ENCODE measurements at regions not wholly inside any gene's neighbourhood (a gene's known extent, or its start where the extent isn't known, plus 50 kb on each side); places are given as distances from the start of the nearest gene placed in this dataset.

- CTCF ChIA-PET = no interaction called here
- POLR2A ChIA-PET = no interaction called here
Observed at GRCh38 chr15:69954666-69955065, 143.1 kb downstream of the TLE3 start.

DNA sequence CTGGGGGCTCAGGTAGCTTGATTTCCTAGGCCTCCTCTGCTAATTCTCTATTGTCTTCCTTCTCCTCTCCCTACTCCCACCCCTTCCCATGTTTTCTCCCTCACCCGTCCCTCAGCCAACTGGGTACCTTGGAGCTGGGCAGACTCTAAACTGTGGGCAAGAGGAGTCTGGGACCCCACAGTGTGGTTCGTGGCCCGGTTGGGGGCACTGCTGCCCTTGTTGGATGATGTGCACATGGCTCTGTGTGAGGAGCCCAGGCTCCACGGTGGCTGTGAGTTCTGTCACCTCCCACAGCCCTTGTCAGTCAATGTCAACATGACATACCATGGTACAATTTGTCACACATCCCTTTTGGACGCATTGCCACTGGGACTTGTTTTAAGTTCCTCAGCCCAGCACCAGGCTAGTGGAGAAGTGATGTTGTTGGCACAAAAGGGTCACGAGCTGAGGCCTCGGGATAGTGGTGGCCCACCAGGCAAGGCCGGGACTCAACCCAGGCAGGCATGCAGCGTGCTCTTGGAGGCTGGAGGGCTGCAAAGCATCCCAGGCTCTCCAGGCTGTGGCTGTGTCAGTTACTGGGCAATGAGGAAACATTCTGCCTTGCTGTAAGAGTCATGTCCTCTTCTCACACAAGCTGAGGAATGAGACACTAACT is 142.3 kb downstream of the TLE3 start:
- POLR2A ChIA-PET = no interaction called here
- CTCF ChIA-PET = no interaction called here

GRCh38 chr15:69956417-69956816 is 141.3 kb downstream of the TLE3 start:
- ChIA-PET CTCF (interaction anchor here (0.6 kb wide), 1 partner anchor 255 kb away, joined by 3 read pairs; no protein-coding TSS in a partner anchor), POLR2A (no interaction called here)

DNA sequence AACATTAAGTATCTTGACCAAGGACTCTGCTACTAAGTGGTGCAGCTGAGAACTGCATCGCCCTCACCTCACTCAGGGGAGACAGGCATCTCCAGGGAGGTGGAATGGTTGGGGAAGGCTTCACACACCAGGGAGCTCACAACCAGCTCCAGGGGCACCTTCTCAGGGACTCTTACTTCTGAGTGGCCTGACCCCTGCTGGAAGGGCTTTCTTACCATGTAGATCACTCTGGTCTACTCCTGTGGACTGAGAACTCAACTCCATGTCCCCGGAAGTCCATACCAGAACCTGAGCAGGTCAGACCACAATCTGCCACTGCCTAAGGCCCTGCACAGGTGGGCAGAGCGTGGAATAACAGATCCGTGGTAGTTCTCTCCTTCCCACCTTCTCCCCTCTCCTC is 140.5 kb downstream of the TLE3 start:
- ChIA-PET CTCF (no interaction called here), POLR2A (no interaction called here)

DNA sequence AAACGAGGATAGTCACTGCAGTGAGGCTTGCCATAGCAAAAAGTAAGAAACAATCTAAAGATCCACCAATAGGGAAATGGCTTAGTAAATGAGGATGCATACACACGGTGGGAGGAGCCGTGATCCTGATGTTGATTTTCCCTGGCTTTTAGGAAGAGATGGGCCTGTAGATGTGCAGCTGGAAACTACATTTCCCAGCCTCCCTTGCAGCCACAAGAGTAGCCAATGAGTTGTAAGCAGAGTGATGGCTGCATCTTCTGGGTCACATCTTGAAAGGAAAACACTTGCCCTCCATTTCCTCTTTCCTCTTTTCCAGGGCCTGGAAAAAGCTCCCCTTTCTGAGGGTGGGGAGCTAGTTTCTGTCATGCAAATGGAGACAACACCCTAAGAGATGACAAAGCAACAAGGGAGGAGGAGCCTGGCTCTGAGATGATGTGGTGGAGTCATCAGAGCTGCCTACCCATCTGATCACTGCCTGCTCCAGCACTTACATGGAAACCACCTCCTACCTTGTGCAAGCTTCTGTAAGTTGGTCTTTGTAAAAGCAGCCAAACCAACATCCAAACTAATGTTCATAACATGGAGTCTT is 139.1 kb downstream of the TLE3 start:
- ChIA-PET CTCF (no interaction called here), POLR2A (no interaction called here)

DNA sequence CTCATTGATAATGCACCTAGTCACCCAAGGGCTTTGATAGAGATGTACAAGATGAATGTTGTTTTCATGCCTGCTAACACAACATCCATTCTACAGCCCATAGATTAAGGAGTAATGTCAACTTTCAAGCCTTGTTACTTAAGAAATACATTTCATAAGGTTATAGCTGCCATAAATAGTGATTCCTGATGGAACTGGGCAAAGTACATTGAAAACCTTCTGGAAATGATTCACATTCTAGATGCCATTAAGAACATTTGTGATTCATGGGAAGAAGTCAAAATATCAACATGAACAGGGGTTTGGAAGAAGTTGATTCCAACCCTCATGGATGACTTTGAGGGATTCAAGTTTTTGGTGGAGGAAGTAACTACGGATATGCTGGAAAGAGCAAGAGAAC is 135.2 kb downstream of the TLE3 start:
- POLR2A ChIA-PET = no interaction called here
- CTCF ChIA-PET = no interaction called here

GRCh38 chr15:69963385-69963784 is 134.3 kb downstream of the TLE3 start:
- ChIA-PET CTCF (no interaction called here), POLR2A (no interaction called here)

DNA sequence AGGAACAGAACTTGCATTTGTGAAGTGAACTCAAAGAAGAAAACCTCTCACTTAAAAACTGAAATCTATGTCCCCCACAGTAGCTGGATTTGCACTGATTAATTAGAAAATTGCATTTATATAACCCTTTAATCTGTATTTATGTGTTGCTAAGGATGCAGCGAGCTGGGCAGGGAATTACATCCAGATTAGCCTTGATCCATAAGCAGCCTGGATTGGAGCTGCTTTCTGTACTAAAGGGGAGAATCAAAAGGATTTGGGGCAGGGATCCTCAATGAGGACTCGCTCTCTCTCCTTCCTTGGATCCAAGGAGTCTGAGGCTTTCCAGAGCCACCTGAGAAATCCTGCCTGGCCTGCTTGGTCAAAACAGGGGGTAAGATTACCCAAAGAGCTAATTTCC is 125.9 kb downstream of the TLE3 start:
- ChIA-PET CTCF (no interaction called here), POLR2A (no interaction called here)

- CTCF ChIA-PET = no interaction called here
- POLR2A ChIA-PET = no interaction called here
Observed at GRCh38 chr15:69972436-69972835, 125.3 kb downstream of the TLE3 start.

- POLR2A ChIA-PET = no interaction called here
- CTCF ChIA-PET = no interaction called here
Observed at GRCh38 chr15:69973102-69973714, 124.5 kb downstream of the TLE3 start.

DNA sequence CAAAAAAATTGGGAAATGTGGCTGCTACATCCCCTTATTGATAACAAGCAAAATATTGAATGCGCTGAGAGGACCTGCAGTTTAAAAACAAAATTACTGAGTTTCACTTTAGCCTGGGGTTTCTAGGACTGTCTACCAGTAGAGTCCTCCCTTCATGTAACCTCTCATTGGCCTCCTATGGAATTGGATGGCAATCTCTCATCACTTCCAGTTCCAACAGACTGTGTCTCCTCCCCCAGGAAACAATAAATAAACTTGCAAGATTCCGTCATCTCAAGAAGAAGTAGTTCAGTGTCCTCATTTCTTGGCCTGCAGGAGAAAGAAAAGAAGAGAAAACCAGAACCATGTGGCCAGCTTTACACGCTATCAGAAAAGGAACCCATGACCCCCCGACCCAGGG is 123.8 kb downstream of the TLE3 start:
- ChIA-PET CTCF (no interaction called here), POLR2A (no interaction called here)

DNA sequence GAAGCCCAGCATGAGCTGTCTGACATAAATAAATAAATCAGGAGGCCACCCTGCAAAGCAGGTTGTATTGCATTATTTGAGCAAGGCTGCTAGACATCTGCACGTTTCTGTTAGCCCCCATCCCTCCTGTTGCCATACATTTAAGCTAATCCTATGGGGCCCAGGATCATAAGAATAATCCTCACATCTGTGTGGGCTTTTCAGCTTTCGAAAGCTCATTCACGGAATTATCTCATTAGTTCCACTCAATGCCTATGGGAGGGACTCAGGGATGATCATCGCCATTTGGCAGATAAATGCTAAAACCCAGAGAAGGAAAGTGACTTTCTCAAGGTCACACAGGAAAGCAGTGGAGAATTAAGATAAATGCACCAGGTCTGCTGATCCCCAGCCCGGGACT is 123.4 kb downstream of the TLE3 start:
- POLR2A ChIA-PET = no interaction called here
- CTCF ChIA-PET = no interaction called here

GRCh38 chr15:69976366-69976994 is 121.2 kb downstream of the TLE3 start:
- ChIA-PET CTCF (interaction anchor here (1.8 kb wide), 1 partner anchor 9 kb away, joined by 6 read pairs; no protein-coding TSS in a partner anchor), POLR2A (interaction anchor here (0.7 to 1.2 kb wide), 3 partner anchors 47 to 221 kb away, joined by 3 read pairs; no protein-coding TSS in a partner anchor)

DNA sequence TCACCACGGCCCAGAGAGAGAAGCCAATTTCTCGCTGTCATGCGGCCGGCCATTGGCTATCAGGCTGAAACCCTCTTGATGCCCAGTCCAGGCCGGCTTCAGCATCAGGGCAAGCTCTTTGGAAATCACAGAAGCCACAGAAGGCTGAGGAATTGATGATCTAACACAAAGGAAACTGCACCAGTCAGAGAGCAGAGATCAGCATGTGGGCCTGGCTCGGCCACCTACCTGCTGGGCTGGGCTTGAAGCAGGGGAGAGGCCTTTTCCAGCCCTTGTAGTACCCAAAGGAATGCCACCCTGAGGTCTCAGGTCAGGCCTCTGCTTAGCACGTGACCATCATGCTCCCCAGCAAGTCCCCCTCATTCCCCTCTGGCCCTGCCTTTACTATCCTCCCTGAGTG is 119.1 kb downstream of the TLE3 start:
- POLR2A ChIA-PET = no interaction called here
- CTCF ChIA-PET = no interaction called here

DNA sequence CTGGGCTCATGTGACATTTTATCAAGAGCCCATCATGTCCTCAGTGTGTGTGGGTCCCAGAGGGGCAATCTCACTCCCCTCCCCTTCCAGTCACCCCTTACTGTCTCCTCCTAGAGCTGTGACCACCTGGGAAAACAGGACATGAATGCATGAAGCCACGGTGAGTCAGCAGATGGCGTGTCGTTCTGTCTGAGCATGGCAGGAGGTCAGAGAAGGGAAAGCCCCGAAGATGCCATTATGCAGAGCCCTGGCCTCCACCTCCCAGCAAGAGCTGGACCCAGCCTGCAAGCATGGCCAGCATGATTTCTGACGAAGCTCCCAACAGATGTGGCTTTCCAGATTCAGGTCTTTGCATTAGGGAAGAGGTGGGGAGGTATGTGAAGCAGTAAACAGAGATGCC is 118.5 kb downstream of the TLE3 start:
- POLR2A ChIA-PET = no interaction called here
- CTCF ChIA-PET = no interaction called here

DNA sequence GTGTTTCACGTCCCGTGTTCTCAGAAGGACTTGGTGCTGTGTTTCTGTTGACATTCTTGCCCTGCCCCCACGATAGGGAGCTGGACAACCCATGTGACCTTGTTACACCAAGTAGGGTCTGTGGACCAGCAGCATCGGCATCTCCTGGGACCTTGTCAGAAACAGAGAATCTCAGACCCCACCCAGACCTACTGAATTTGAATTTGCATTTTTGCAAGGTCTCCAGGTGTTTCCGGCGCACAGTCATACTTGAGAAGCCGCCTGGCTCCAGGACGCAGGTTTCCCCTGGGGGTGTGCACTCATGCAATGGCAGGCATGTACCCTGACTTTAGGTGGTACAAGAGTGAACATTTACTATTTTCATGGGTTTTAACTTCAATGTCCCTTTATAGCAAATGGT is 117.9 kb downstream of the TLE3 start:
- ChIA-PET CTCF (no interaction called here), POLR2A (no interaction called here)

DNA sequence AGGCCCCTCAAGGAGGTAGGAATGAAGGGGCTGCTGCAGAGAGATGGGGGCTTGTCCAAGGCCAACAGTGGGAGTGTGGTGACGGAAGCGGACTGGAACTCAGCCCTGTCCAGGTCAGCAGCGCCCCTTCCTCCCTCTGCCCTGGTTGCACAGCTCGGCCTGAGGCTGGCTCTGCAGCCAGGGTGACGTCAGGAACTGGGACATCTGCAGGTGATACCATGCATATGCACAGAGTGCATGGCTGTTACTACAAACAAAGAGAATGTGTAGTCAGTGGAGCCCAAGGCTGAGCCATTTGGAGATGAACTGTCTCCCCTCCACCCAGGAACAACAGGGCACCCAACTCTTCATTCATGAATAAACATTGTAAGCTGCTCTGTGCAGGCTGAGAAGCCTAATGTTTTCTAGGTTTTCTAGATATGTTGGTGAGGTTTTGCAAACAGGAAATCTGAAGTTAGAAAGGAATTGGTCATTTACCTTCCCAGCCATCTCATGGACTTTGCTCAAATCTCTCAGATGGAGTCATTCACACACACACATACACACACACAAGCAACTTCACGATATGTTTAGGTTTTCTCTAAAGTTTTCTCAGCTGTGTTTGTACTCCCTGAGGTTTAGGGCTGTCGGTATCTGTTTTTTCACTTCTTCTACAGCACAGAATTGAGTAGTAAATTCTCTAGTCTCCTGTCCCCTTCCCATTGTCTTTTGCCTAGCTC is 117.2 kb downstream of the TLE3 start:
- ChIA-PET CTCF (no interaction called here), POLR2A (no interaction called here)

DNA sequence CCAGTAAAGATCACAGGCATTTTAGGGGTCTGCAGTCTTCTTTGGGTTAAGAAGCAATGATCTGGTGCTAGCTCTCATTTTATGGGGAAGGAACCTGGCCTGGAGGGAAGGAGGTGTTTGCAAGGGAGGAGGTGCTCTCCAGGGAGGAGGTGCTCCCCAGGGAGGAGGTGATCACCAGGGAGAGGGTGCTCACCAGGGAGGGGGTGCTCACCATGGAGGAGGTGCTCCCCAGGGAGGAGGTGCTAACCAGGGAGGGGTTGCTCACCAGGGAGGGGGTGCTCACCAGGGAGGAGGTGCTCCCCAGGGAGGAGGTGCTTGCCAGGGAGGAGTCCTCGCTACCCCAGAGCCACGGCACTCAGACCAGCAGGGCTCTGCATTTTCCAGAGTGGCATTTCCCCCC is 115.7 kb downstream of the TLE3 start:
- CTCF ChIA-PET = no interaction called here
- POLR2A ChIA-PET = no interaction called here

- POLR2A ChIA-PET = no interaction called here
- CTCF ChIA-PET = no interaction called here
Observed at GRCh38 chr15:69983696-69984265, 113.9 kb downstream of the TLE3 start.

Data from activated CD8-positive, alpha-beta memory T cell treated with anti-CD3 and anti-CD28 coated beads for 36 hours (primary cell).